K562 (cell line): ENCODE measurements at regions not wholly inside any gene's neighbourhood (a gene's known extent, or its start where the extent isn't known, plus 50 kb on each side); places are given as distances from the start of the nearest gene placed in this dataset.

Source experiments
- PYGO2 ChIP-seq: fragments of 450-650 bp; IDR thresholded peaks from 2 replicates; pipeline ENCODE4 v1.6.1; 2016; ENCODE audit warnings: mild to moderate bottlenecking, missing genetic modification characterization, moderate library complexity, missing compliant biosample characterization
- TAF1 ChIP-seq: IDR thresholded peaks from 2 replicates; pipeline ENCODE4 v1.6.1; 2011; ENCODE audit warnings: mild to moderate bottlenecking, low read length, moderate library complexity; ENCODE audit not compliant: insufficient read depth, control insufficient read depth, severe bottlenecking; ENCODE audit errors: extremely low read depth
- ZNF324 ChIP-seq: fragments of 250-450 bp; sonication (Bioruptor Pico); IDR thresholded peaks from 2 replicates; pipeline ENCODE4 v1.4.0; 2020; ENCODE audit warnings: mild to moderate bottlenecking

DNA sequence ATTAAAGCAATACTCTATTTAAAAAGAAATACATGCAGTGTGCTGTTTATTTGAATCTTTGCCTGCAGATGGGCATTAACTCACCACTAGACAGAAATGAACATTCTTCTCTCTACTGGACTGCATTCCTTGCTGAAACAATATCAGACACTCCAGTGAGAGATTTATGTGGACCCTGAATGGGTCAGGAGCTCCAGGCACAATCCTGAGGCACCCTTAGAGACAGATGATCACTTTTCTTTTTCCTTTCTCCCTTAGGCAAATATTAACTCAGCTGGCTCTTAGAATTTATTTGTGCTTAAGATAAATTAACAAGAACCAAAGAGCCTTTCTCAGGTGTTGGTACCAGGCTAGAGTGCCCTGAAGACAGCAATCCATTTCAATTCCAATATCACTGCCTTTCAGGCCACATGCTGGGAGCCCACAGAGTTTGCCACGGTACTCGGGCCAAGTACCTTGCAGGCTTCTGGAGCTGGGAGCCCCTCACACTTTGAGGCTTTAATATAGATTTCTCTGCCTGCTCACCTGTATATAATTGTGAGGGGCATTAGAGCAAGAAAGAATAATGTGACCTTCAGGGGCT, 173.0 kb downstream of the EMP1 start:
- no peak for TF ChIP-seq TAF1
- no peak for TF ChIP-seq ZNF324 (CRISPR knock-in tag)
- no peak for TF ChIP-seq PYGO2 (tag)
